ENCODE measurements at regions not wholly inside any gene's neighbourhood (a gene's known extent, or its start where the extent isn't known, plus 50 kb on each side); places are given as distances from the start of the nearest gene placed in this dataset.

DNA sequence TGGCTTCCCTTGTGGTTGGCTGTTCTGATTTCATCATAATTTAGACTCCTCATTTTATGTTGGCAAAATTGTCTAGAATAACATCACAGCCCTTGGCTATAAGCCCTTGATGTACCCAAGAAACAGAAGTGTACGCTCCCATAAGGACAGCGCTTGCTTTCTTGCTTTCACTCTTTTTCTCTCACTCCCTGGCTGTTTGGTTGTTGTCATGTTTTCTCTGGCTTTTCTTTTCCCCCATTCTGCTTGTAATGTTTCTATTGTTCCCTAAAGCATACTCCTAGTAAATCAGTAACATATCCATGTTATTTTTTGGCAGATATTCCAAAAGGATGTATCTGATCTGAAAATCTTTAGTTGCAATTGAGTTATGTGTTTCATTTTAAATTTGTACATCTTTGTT is 530.5 kb downstream of the NOVA1 start:
- TF ChIP-seq, protein P1, sequence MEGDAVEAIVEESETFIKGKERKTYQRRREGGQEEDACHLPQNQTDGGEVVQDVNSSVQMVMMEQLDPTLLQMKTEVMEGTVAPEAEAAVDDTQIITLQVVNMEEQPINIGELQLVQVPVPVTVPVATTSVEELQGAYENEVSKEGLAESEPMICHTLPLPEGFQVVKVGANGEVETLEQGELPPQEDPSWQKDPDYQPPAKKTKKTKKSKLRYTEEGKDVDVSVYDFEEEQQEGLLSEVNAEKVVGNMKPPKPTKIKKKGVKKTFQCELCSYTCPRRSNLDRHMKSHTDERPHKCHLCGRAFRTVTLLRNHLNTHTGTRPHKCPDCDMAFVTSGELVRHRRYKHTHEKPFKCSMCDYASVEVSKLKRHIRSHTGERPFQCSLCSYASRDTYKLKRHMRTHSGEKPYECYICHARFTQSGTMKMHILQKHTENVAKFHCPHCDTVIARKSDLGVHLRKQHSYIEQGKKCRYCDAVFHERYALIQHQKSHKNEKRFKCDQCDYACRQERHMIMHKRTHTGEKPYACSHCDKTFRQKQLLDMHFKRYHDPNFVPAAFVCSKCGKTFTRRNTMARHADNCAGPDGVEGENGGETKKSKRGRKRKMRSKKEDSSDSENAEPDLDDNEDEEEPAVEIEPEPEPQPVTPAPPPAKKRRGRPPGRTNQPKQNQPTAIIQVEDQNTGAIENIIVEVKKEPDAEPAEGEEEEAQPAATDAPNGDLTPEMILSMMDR (IDR thresholded peaks at IDR 0.05; ENCODE audit: poor library complexity), result no peak
- TF ChIP-seq EZH2 (IDR thresholded peaks at IDR 0.05; ENCODE audit: borderline replicate concordance) (no peak), EZH2phosphoT487 (IDR thresholded peaks at IDR 0.05; ENCODE audit: low read depth, severe bottlenecking, unreplicated experiment) (no peak)

All from hepatocyte (in vitro differentiated cells).